K562 (cell line): ENCODE measurements at regions not wholly inside any gene's neighbourhood (a gene's known extent, or its start where the extent isn't known, plus 50 kb on each side); places are given as distances from the start of the nearest gene placed in this dataset.

Experiments used
- ESRRB ChIP-seq: fragments of 250-450 bp; sonication (Bioruptor Pico); IDR thresholded peaks from 2 replicates; pipeline ENCODE4 v1.5.0; 2020; ENCODE audit warnings: mild to moderate bottlenecking, moderate library complexity, borderline replicate concordance
- EZH2 ChIP-seq: IDR thresholded peaks from 2 replicates; pipeline ENCODE4 v1.6.1; 2012; ENCODE audit warnings: low read depth, mild to moderate bottlenecking, inconsistent platforms, low read length, borderline replicate concordance
- POLR2A ChIP-seq: fragments of 450-650 bp; conservative IDR thresholded peaks from 2 replicates; pipeline ENCODE4 v1.6.1; 2016
- TF ChIP-seq, protein P1 (sequence below): sonication (generic); formaldehyde crosslinking; IDR thresholded peaks from 2 replicates; pipeline ENCODE4 v1.9.0; 2022; ENCODE audit warnings: mild to moderate bottlenecking, missing genetic modification reagents
- TF ChIP-seq, protein P2 (sequence below), 3 experiments: IDR thresholded peaks in 2 of 3; conservative IDR thresholded peaks in 1 of 3; 2 replicates each; pipeline ENCODE4 v1.5.1; 2011 to 2012; ENCODE audit warnings: low read length in 3 of 3, mild to moderate bottlenecking in 3 of 3, control low read depth in 2 of 3, improper control_type of control experiment in 1 of 3, inconsistent platforms in 1 of 3, low read depth in 1 of 3, mixed read lengths in 1 of 3, moderate library complexity in 1 of 3; ENCODE audit not compliant: insufficient read depth in 2 of 3

DNA sequence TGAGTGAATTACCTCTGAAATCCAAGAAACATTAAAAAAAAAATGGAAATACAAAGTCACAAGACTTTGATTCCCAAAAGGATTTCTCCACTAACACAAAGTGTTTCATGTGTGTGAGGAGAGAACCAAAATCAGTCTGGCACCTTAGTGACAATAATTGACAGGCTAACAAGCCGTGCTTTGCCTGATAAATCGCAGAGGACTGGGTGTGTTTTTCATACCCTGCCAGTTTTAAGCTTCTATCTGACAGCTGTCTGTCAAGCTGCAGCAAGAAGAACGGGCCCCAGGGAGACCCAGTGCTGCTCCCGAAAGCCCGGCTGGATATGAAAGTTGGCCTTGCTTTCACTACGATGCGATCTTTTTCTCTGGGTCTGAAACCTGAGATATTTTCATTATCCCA, 101.6 kb upstream of the KCNK2 start:
- TF ChIP-seq, protein P1, sequence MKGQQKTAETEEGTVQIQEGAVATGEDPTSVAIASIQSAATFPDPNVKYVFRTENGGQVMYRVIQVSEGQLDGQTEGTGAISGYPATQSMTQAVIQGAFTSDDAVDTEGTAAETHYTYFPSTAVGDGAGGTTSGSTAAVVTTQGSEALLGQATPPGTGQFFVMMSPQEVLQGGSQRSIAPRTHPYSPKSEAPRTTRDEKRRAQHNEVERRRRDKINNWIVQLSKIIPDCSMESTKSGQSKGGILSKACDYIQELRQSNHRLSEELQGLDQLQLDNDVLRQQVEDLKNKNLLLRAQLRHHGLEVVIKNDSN (CRISPR knock-in tag), result no peak
- TF ChIP-seq, protein P2, sequence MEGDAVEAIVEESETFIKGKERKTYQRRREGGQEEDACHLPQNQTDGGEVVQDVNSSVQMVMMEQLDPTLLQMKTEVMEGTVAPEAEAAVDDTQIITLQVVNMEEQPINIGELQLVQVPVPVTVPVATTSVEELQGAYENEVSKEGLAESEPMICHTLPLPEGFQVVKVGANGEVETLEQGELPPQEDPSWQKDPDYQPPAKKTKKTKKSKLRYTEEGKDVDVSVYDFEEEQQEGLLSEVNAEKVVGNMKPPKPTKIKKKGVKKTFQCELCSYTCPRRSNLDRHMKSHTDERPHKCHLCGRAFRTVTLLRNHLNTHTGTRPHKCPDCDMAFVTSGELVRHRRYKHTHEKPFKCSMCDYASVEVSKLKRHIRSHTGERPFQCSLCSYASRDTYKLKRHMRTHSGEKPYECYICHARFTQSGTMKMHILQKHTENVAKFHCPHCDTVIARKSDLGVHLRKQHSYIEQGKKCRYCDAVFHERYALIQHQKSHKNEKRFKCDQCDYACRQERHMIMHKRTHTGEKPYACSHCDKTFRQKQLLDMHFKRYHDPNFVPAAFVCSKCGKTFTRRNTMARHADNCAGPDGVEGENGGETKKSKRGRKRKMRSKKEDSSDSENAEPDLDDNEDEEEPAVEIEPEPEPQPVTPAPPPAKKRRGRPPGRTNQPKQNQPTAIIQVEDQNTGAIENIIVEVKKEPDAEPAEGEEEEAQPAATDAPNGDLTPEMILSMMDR (IDR thresholded peaks at IDR 0.05 in 2 of 3, conservative IDR thresholded peaks at IDR 0.05 in 1 of 3; ENCODE audit: insufficient read depth in 2 of 3, low read depth in 1 of 3, low read length in 3 of 3), result no peak
- TF ChIP-seq ESRRB, result no peak
- no peak for TF ChIP-seq POLR2A
- no peak for TF ChIP-seq EZH2
